H1 (cell line): ENCODE measurements at regions not wholly inside any gene's neighbourhood (a gene's known extent, or its start where the extent isn't known, plus 50 kb on each side); places are given as distances from the start of the nearest gene placed in this dataset.

Experiments used
- CTCF ChIA-PET: fragments of 300-600 bp; sonication (Branson Sonifier 250); formaldehyde crosslinking; loops from one replicate; lab custom pipeline; 2021; ENCODE audit not compliant: partially characterized antibody; lab: Charles Lee
- POLR2A ChIA-PET: fragments of 300-600 bp; sonication (Branson Sonifier 250); formaldehyde crosslinking; loops from one replicate; lab custom pipeline; 2021; ENCODE audit warnings: inconsistent platforms; ENCODE audit not compliant: partially characterized antibody; lab: Charles Lee
- DNase-seq, 2 experiments: peaks; one replicate each; pipeline versions ENCODE4 v3.0.0 to v3.0.0-alpha.2; 2010 to 2022; ENCODE audit warnings: low spot score in 2 of 2, low read depth in 1 of 2, mixed read lengths in 1 of 2
- FAIRE-seq: peaks from 2 replicates; lab custom pipeline; 2011; peaks lifted over from hg19 to GRCh38; lab: Jason Lieb, UNC
- H2AFZ ChIP-seq: 2 replicates; pipeline ENCODE4 v1.8.1; 2012; ENCODE audit warnings: low read length, inconsistent platforms
- H2AK5ac ChIP-seq: 2 replicates; pipeline ENCODE4 v1.6.1; 2013; ENCODE audit warnings: low read depth, low read length
- H2BK120ac ChIP-seq: replicated peaks from 2 replicates; pipeline ENCODE3; 2013; ENCODE audit warnings: low read depth, low read length, inconsistent platforms
- H2BK12ac ChIP-seq: 2 replicates; pipeline ENCODE4 v1.6.1; 2013; ENCODE audit warnings: low read depth, low read length
- H2BK15ac ChIP-seq: 2 replicates; pipeline ENCODE4 v1.6.1; 2013; ENCODE audit warnings: low read length
- H2BK20ac ChIP-seq: 2 replicates; pipeline ENCODE4 v1.6.1; 2013; ENCODE audit warnings: low read length
- H2BK5ac ChIP-seq: 2 replicates; pipeline ENCODE4 v1.6.1; 2013; ENCODE audit warnings: low read depth, low read length
- H3K14ac ChIP-seq: 2 replicates; pipeline ENCODE4 v1.6.1; 2013; ENCODE audit warnings: inconsistent platforms; ENCODE audit not compliant: insufficient read length
- H3K18ac ChIP-seq: 2 replicates; pipeline ENCODE4 v1.6.1; 2013; ENCODE audit warnings: low read length; ENCODE audit errors: extremely low read depth
- H3K23ac ChIP-seq: 2 replicates; pipeline ENCODE4 v1.6.1; 2013; ENCODE audit warnings: inconsistent platforms; ENCODE audit not compliant: insufficient read length
- H3K23me2 ChIP-seq: 2 replicates; pipeline ENCODE4 v1.6.1; 2013; ENCODE audit warnings: low read depth, low read length
- H3K27ac ChIP-seq: 2 replicates; pipeline ENCODE4 v1.6.1; 2011; ENCODE audit warnings: low read depth, low read length, inconsistent platforms
- H3K27me3 ChIP-seq, 4 experiments: replicated peaks in 1 of 4; 1 replicate in 1 of 4; 2 replicates in 3 of 4; pipeline versions ENCODE4 v1.6.1 to v1.8.1; 2011 to 2013; ENCODE audit warnings: low read length in 3 of 4, mild to moderate bottlenecking in 3 of 4, inconsistent platforms in 2 of 4, mixed read lengths in 2 of 4, moderate library complexity in 1 of 4; ENCODE audit not compliant: control insufficient read depth in 3 of 4, insufficient read depth in 3 of 4; ENCODE audit errors: extremely low read depth in 1 of 4
- H3K36me3 ChIP-seq, 4 experiments: 2 replicates each; pipeline versions ENCODE4 v1.6.1 to v1.8.1; 2011 to 2013; ENCODE audit warnings: mild to moderate bottlenecking in 4 of 4, low read length in 3 of 4, moderate library complexity in 2 of 4, control low read depth in 1 of 4, inconsistent platforms in 1 of 4; ENCODE audit not compliant: insufficient read depth in 4 of 4, control insufficient read depth in 2 of 4
- H3K4ac ChIP-seq: replicated peaks from 2 replicates; pipeline ENCODE3; 2013; ENCODE audit warnings: low read length, low read depth, mixed read lengths, inconsistent platforms; ENCODE audit not compliant: insufficient read length
- H3K4me1 ChIP-seq, 4 experiments: replicated peaks in 1 of 4; 1 replicate in 1 of 4; 2 replicates in 3 of 4; pipeline versions ENCODE4 v1.6.1 to v1.8.1; 2011 to 2013; ENCODE audit warnings: low read length in 3 of 4, inconsistent platforms in 2 of 4, mixed read lengths in 1 of 4; ENCODE audit not compliant: insufficient read depth in 4 of 4, control insufficient read depth in 3 of 4
- H3K4me2 ChIP-seq, 2 experiments: 2 replicates each; pipeline versions ENCODE4 v1.6.1 to v1.8.1; 2011 to 2013; ENCODE audit warnings: low read depth in 2 of 2, low read length in 2 of 2, control low read depth in 1 of 2, inconsistent platforms in 1 of 2, mild to moderate bottlenecking in 1 of 2; ENCODE audit not compliant: insufficient read depth in 1 of 2
- H3K4me3 ChIP-seq, 4 experiments: fragments of 200-600, 300-600 bp in 1 of 4; sonication (generic), shearing (Covaris generic), sonication (Bioruptor Twin) in 1 of 4; 2 replicates each; pipeline versions ENCODE4 v1.5.1 to v1.8.1; 2011 to 2016; ENCODE audit warnings: low read length in 4 of 4, low read depth in 3 of 4, control low read depth in 2 of 4, inconsistent platforms in 2 of 4, mild to moderate bottlenecking in 2 of 4, mixed read lengths in 1 of 4, moderate library complexity in 1 of 4; ENCODE audit not compliant: insufficient read depth in 2 of 4; ENCODE audit errors: extremely low read depth in 1 of 4
- H3K56ac ChIP-seq: replicated peaks from 2 replicates; pipeline ENCODE3; 2013; ENCODE audit warnings: low read depth, mild to moderate bottlenecking, mixed read lengths, low read length, inconsistent platforms; ENCODE audit not compliant: insufficient read length
- H3K79me1 ChIP-seq: 2 replicates; pipeline ENCODE4 v1.6.1; 2013; ENCODE audit warnings: low read depth, low read length, control low read depth
- H3K79me2 ChIP-seq, 2 experiments: 2 replicates each; pipeline versions ENCODE4 v1.6.1 to v1.8.1; 2012 to 2013; ENCODE audit warnings: low read length in 2 of 2, mild to moderate bottlenecking in 2 of 2, inconsistent platforms in 1 of 2; ENCODE audit not compliant: insufficient read depth in 2 of 2, control insufficient read depth in 1 of 2
- H3K9ac ChIP-seq, 4 experiments: replicated peaks in 1 of 4; 1 replicate in 1 of 4; 2 replicates in 3 of 4; pipeline versions ENCODE4 v1.6.1 to v1.8.1; 2011 to 2013; ENCODE audit warnings: low read depth in 3 of 4, low read length in 3 of 4, control low read depth in 2 of 4, mild to moderate bottlenecking in 2 of 4, moderate library complexity in 2 of 4, inconsistent platforms in 1 of 4; ENCODE audit errors: extremely low read depth in 1 of 4
- H3K9me3 ChIP-seq, 2 experiments: 2 replicates each; pipeline versions ENCODE4 v1.6.1 to v1.8.1; 2012 to 2013; ENCODE audit warnings: mild to moderate bottlenecking in 2 of 2, moderate library complexity in 2 of 2, control low read depth in 1 of 2, inconsistent platforms in 1 of 2, low read depth in 1 of 2, low read length in 1 of 2, mixed read lengths in 1 of 2; ENCODE audit not compliant: insufficient read depth in 2 of 2
- H4K20me1 ChIP-seq, 2 experiments: replicated peaks in 1 of 2; 2 replicates each; pipeline versions ENCODE3 to v1.8.1; 2011 to 2013; ENCODE audit warnings: inconsistent platforms in 2 of 2, low read length in 2 of 2, mild to moderate bottlenecking in 1 of 2; ENCODE audit not compliant: insufficient read depth in 2 of 2, control insufficient read depth in 1 of 2
- H4K5ac ChIP-seq: 2 replicates; pipeline ENCODE4 v1.6.1; 2013; ENCODE audit warnings: low read length, low read depth, mixed read lengths, inconsistent platforms; ENCODE audit not compliant: insufficient read length
- H4K8ac ChIP-seq: 2 replicates; pipeline ENCODE4 v1.8.0; 2013; ENCODE audit warnings: mild to moderate bottlenecking, moderate library complexity, low read length, inconsistent platforms; ENCODE audit not compliant: insufficient read depth; ENCODE audit errors: extremely low read depth
- H4K91ac ChIP-seq: replicated peaks from 2 replicates; pipeline ENCODE3; 2013; ENCODE audit warnings: low read length, mixed read lengths, inconsistent platforms; ENCODE audit not compliant: insufficient read length
- CHD2 ChIP-seq: IDR thresholded peaks from 2 replicates; pipeline ENCODE4 v1.6.1; 2012; ENCODE audit warnings: low read length, improper control_type of control experiment
- JUN ChIP-seq: IDR thresholded peaks from 2 replicates; pipeline ENCODE4 v1.6.1; 2011; ENCODE audit warnings: low read depth, mild to moderate bottlenecking, improper control_type of control experiment, low read length
- POLR2A ChIP-seq, 2 experiments: IDR thresholded peaks; 1 replicate in 1 of 2; 2 replicates in 1 of 2; pipeline ENCODE4 v1.6.1; 2011; ENCODE audit warnings: low read depth in 2 of 2, low read length in 2 of 2, mild to moderate bottlenecking in 2 of 2; ENCODE audit errors: control extremely low read depth in 1 of 2
- SAP30 ChIP-seq: fragments of 300-600 bp; sonication (generic); IDR thresholded peaks from 2 replicates; pipeline ENCODE4 v1.7.1; 2012; ENCODE audit warnings: low read length, moderate library complexity, mild to moderate bottlenecking, inconsistent platforms; ENCODE audit not compliant: insufficient read depth, insufficient replicate concordance
- SIX5 ChIP-seq: IDR thresholded peaks from 2 replicates; pipeline ENCODE4 v1.6.1; 2011; ENCODE audit warnings: mild to moderate bottlenecking, low read depth, low read length
- SP2 ChIP-seq: IDR thresholded peaks from 2 replicates; pipeline ENCODE4 v1.6.1; 2012; ENCODE audit warnings: mild to moderate bottlenecking, low read length, inconsistent platforms
- TCF12 ChIP-seq: IDR thresholded peaks from 2 replicates; pipeline ENCODE4 v1.6.1; 2011; ENCODE audit warnings: low read depth, mild to moderate bottlenecking, low read length
- TEAD4 ChIP-seq: IDR thresholded peaks from 2 replicates; pipeline ENCODE4 v1.6.1; 2012; ENCODE audit warnings: low read depth, low read length, inconsistent platforms, mixed read lengths
- WGBS, 2 experiments: shearing (Covaris generic) in 1 of 2; methylation state at CpG; one replicate each; pipeline versions ENCODE4 v1.1.6 to v1.1.7; 2013 to 2015; ENCODE audit warnings: low lambda C conversion rate in 2 of 2, mixed read lengths in 2 of 2, inconsistent platforms in 1 of 2, low coverage in 1 of 2, missing lambda C conversion rate in 1 of 2; ENCODE audit not compliant: insufficient replicate concordance in 2 of 2, insufficient coverage in 1 of 2, insufficient read length in 1 of 2; ENCODE audit errors: extremely low coverage in 1 of 2, missing lambda C conversion rate in 1 of 2; 5-methylcytosine and 5-hydroxymethylcytosine counted together

DNA sequence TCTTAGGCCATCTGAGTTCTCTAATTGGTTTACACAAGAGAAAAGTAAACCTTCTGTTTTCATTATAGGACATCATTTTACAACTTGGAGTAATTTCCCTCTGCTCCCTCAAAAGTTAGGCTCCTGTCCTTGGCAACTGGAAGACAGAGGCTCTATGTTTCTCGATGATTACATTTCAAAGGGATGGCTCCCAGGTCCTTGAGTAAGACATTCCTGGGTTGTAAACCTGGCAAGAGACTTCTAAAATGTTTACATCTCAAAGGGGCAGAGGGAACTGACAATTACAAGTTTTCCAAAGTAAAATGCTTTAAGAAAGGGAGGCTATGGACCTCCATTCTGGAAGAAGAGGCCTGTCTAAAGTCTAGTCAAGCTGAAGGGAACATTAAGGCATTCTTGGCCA, 268.3 kb upstream of the REG3G start:
- FAIRE-seq (peak; percentile 81), DNase-seq (peak in 1 of 2 experiments; percentile 13)
- ChIA-PET POLR2A (no interaction called here), CTCF (no interaction called here)
- H3K23me2 ChIP-seq = no peaks in the 10 kb centered on the region
- H4K5ac ChIP-seq = no peak overlapping the region
- H4K20me1 ChIP-seq = no peaks in the 10 kb centered on the region
- no peak for TF ChIP-seq SP2
- no peak for TF ChIP-seq CHD2
- no peak for TF ChIP-seq POLR2A (IDR thresholded peaks at IDR 0.05; ENCODE audit: control extremely low read depth in 1 of 2, low read depth in 2 of 2, low read length in 2 of 2)
- no peak for TF ChIP-seq JUN
- no peak for TF ChIP-seq TCF12
- no peak for TF ChIP-seq SAP30
- TF ChIP-seq SIX5 = no peak
- TF ChIP-seq TEAD4 = peak; percentile 56; the same call in 1 of the 2 replicates
- no peak overlapping the region for H2BK15ac ChIP-seq
- no peak overlapping the region for H2AK5ac ChIP-seq
- 80% methylated on average over 1 of the region's 1 CpG; no CpG with 5 or more reads in 1 of the 2 experiments for WGBS, 2 experiments
- H4K91ac ChIP-seq = no peak overlapping the region
- no peak overlapping the region for H3K27ac ChIP-seq
- no peak overlapping the region for H2BK120ac ChIP-seq
- H3K79me2 ChIP-seq = no peaks in the 10 kb centered on the region
- no peak overlapping the region for H3K56ac ChIP-seq
- H2BK20ac ChIP-seq = no peak overlapping the region
- H3K18ac ChIP-seq = no peak overlapping the region
- no peak overlapping the region for H2BK5ac ChIP-seq
- H3K4me1 ChIP-seq = peaks cover 2 to 8% (median 5%) of the 10 kb centered on the region in 4 experiments; a peak in 4 of 7 replicates
- H3K36me3 ChIP-seq = no peaks in the 10 kb centered on the region
- no peak overlapping the region for H4K8ac ChIP-seq
- H3K4me2 ChIP-seq = no peak overlapping the region
- no peak overlapping the region for H3K14ac ChIP-seq
- H3K4ac ChIP-seq = no peak overlapping the region
- H3K79me1 ChIP-seq = no peaks in the 10 kb centered on the region
- peaks cover 0 to 2% of the 10 kb centered on the region in 2 experiments; a peak in 2 of 4 replicates for H3K9me3 ChIP-seq
- H3K4me3 ChIP-seq = no peak overlapping the region
- H3K23ac ChIP-seq = no peak overlapping the region
- H3K9ac ChIP-seq = no peak overlapping the region
- H3K27me3 ChIP-seq = no peaks in the 10 kb centered on the region; a peak in 1 of 7 replicates
- H2BK12ac ChIP-seq = no peak overlapping the region
- H2AFZ ChIP-seq = no peak overlapping the region
